A549 (cell line): ENCODE measurements at regions not wholly inside any gene's neighbourhood (a gene's known extent, or its start where the extent isn't known, plus 50 kb on each side); places are given as distances from the start of the nearest gene placed in this dataset.

Experiments used
- MYC ChIP-seq: IDR thresholded peaks from 2 replicates; pipeline ENCODE4 v1.6.1; 2012; ENCODE audit warnings: mild to moderate bottlenecking, inconsistent platforms, low read length, improper control_type of control experiment, borderline replicate concordance
- RFX5 ChIP-seq: fragments of 450-650 bp; IDR thresholded peaks from 2 replicates; pipeline ENCODE4 v1.7.1; 2014; ENCODE audit warnings: antibody characterized with exemption, mild to moderate bottlenecking, moderate library complexity
- TF ChIP-seq, protein P1 (sequence below): fragments of 450-650 bp; IDR thresholded peaks from 2 replicates; pipeline ENCODE4 v1.6.1; 2014; ENCODE audit warnings: antibody characterized with exemption

DNA sequence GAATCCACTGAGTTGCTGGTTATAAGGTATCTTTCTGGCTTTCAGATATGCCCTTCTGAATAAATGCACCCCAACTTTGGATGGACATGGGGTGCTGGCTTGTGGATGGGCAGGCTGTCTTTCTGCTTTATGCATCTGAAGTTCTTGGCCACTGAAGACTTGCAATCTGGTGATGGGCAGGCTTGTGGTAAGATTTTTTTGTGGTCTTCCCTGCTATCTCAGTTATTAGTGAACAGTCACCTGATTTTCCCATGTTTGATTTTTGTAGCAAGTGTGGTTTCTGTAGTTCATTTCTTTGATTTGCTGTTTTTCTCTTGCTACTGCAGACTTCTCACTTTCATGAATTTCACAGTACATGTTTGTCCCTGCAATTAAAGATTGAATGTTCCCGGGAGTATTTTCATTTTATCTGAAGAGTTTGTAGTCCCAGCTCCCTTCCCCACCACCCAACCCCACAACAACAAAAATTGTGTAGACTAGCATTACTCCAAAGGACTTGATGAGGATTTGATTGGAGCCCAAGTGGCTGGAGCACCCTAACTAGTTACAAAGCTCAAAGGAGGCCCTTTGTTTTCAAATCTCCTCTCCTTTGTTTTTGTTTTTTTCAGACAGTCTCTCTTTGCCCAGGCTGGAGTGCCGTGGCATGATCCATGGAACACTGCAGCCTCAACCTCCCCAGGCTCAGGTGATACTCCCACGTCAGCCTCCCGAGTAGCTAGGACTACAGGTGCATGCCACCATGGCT is 63.6 kb upstream of the MGAT5 start:
- TF ChIP-seq, protein P1, sequence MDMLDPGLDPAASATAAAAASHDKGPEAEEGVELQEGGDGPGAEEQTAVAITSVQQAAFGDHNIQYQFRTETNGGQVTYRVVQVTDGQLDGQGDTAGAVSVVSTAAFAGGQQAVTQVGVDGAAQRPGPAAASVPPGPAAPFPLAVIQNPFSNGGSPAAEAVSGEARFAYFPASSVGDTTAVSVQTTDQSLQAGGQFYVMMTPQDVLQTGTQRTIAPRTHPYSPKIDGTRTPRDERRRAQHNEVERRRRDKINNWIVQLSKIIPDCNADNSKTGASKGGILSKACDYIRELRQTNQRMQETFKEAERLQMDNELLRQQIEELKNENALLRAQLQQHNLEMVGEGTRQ: no peak
- no peak for TF ChIP-seq MYC
- TF ChIP-seq RFX5: no peak
